ENCODE measurements at regions not wholly inside any gene's neighbourhood (a gene's known extent, or its start where the extent isn't known, plus 50 kb on each side); places are given as distances from the start of the nearest gene placed in this dataset.
"Not testable (repeated sequence)": the region's sequence is repeated elsewhere in the genome, so short reads cannot be mapped to it uniquely, and the experiment has no call there.

- DNase-seq = no peak
These were observed 516.0 kb downstream of the REEP3 start for GRCh38 chr10:64037071-64037661.

- DNase-seq = no peak
These were observed 516.9 kb downstream of the REEP3 start for GRCh38 chr10:64038107-64038506.

- DNase-seq = no peak
These were observed 518.0 kb downstream of the REEP3 start for GRCh38 chr10:64039198-64039597.

GRCh38 chr10:64040781-64041180 lies 519.6 kb downstream of the REEP3 start:
- DNase-seq = no peak

GRCh38 chr10:64041185-64041988 lies 520.2 kb downstream of the REEP3 start:
- peak; percentile 69 for DNase-seq

- DNase-seq = no peak
These were observed 520.8 kb downstream of the REEP3 start for GRCh38 chr10:64041989-64042490.

GRCh38 chr10:64044098-64044497 lies 522.9 kb downstream of the REEP3 start:
- no peak for DNase-seq

GRCh38 chr10:64044957-64045632 lies 523.9 kb downstream of the REEP3 start:
- not testable (repeated sequence) for DNase-seq

- DNase-seq = no peak
These were observed 533.2 kb downstream of the REEP3 start for GRCh38 chr10:64054392-64054791.

- DNase-seq = no peak
These were observed 538.7 kb downstream of the REEP3 start for GRCh38 chr10:64059884-64060283.

GRCh38 chr10:64060389-64060788 lies 539.2 kb downstream of the REEP3 start:
- DNase-seq = no peak

- no peak for DNase-seq
These were observed 541.6 kb downstream of the REEP3 start for GRCh38 chr10:64062793-64063192.

GRCh38 chr10:64067009-64067606 lies 545.9 kb downstream of the REEP3 start:
- DNase-seq = no peak

GRCh38 chr10:64067859-64068258 lies 546.7 kb downstream of the REEP3 start:
- DNase-seq = no peak

GRCh38 chr10:64070241-64070640 lies 549.0 kb downstream of the REEP3 start:
- DNase-seq = no peak

GRCh38 chr10:64071218-64071617 lies 550.0 kb downstream of the REEP3 start:
- DNase-seq = no peak

- no peak for DNase-seq
These were observed 554.4 kb downstream of the REEP3 start for GRCh38 chr10:64075604-64076003.

GRCh38 chr10:64076322-64076940 lies 555.2 kb downstream of the REEP3 start:
- DNase-seq = no peak

- no peak for DNase-seq
These were observed 558.1 kb downstream of the REEP3 start for GRCh38 chr10:64079341-64079740.

- DNase-seq = no peak
These were observed 558.9 kb downstream of the REEP3 start for GRCh38 chr10:64080071-64080470.

- DNase-seq = no peak
These were observed 560.8 kb downstream of the REEP3 start for GRCh38 chr10:64081947-64082482.

- DNase-seq = no peak
These were observed 565.0 kb downstream of the REEP3 start for GRCh38 chr10:64086083-64086767.
